CD14-positive monocyte (primary cell): ENCODE measurements at regions not wholly inside any gene's neighbourhood (a gene's known extent, or its start where the extent isn't known, plus 50 kb on each side); places are given as distances from the start of the nearest gene placed in this dataset.

Experiments
- DNase-seq, 3 donors: peaks; one replicate each; pipeline ENCODE4 v3.0.0-alpha.2; 2011 to 2022
- H2AFZ ChIP-seq: 2 replicates; pipeline ENCODE4 v1.6.0; 2012; ENCODE audit warnings: mild to moderate bottlenecking, low read depth, low read length, inconsistent platforms; ENCODE audit not compliant: insufficient read depth, poor library complexity, severe bottlenecking
- H3K27ac ChIP-seq, 2 donors: 1 replicate in 1 of 2; 2 replicates in 1 of 2; pipeline ENCODE4 v1.5.1; 2012 to 2013; ENCODE audit warnings: low read length in 2 of 2, control low read depth in 1 of 2, inconsistent platforms in 1 of 2, low read depth in 1 of 2, mild to moderate bottlenecking in 1 of 2
- H3K27me3 ChIP-seq, 2 donors: one replicate each; pipeline versions ENCODE4 v1.6.0 to v1.6.1; 2011 to 2013; ENCODE audit warnings: low read length in 2 of 2; ENCODE audit not compliant: control insufficient read depth in 2 of 2, insufficient read depth in 2 of 2
- H3K36me3 ChIP-seq, 2 donors: replicated peaks in 1 of 2; 1 replicate in 1 of 2; 2 replicates in 1 of 2; pipeline versions ENCODE4 v1.5.1 to v1.6.1; 2012 to 2013; ENCODE audit warnings: low read length in 2 of 2, control low read depth in 1 of 2, inconsistent platforms in 1 of 2, mild to moderate bottlenecking in 1 of 2; ENCODE audit not compliant: insufficient read depth in 2 of 2, control insufficient read depth in 1 of 2
- H3K4me1 ChIP-seq, 2 donors: 1 replicate in 1 of 2; 2 replicates in 1 of 2; pipeline versions ENCODE4 v1.5.1 to v1.6.1; 2012 to 2013; ENCODE audit warnings: low read length in 2 of 2, control low read depth in 1 of 2, inconsistent platforms in 1 of 2, mild to moderate bottlenecking in 1 of 2, moderate library complexity in 1 of 2; ENCODE audit not compliant: insufficient read depth in 2 of 2, control insufficient read depth in 1 of 2
- H3K4me2 ChIP-seq: replicated peaks from 2 replicates; pipeline ENCODE3; 2012; ENCODE audit warnings: low read length, moderate library complexity, mild to moderate bottlenecking; ENCODE audit not compliant: poor library complexity, severe bottlenecking; ENCODE audit errors: extremely low read depth
- H3K4me3 ChIP-seq, 3 experiments: fragments of 200-600 bp in 1 of 3; sonication (generic) in 1 of 3; replicated peaks in 1 of 3; 1 replicate in 2 of 3; 2 replicates in 1 of 3; pipeline ENCODE4 v1.5.1; 2011 to 2013; ENCODE audit warnings: low read length in 3 of 3, mild to moderate bottlenecking in 3 of 3, control low read depth in 2 of 3, low read depth in 2 of 3, inconsistent platforms in 1 of 3, moderate library complexity in 1 of 3
- H3K79me2 ChIP-seq: 2 replicates; pipeline ENCODE4 v1.6.0; 2012; ENCODE audit warnings: mild to moderate bottlenecking, control low read depth, inconsistent platforms, low read length, moderate library complexity; ENCODE audit not compliant: insufficient read depth
- H3K9ac ChIP-seq: 2 replicates; pipeline ENCODE4 v1.6.0; 2017; ENCODE audit warnings: low read length, mild to moderate bottlenecking; ENCODE audit not compliant: insufficient read depth, poor library complexity, severe bottlenecking
- H3K9me3 ChIP-seq, 2 donors: replicated peaks in 1 of 2; 1 replicate in 1 of 2; 2 replicates in 1 of 2; pipeline versions ENCODE4 v1.5.1 to v1.6.1; 2012 to 2013; ENCODE audit warnings: low read length in 2 of 2, control low read depth in 1 of 2; ENCODE audit not compliant: control insufficient read depth in 1 of 2, insufficient read depth in 1 of 2
- H4K20me1 ChIP-seq: 2 replicates; pipeline ENCODE4 v1.6.0; 2012; ENCODE audit warnings: mild to moderate bottlenecking, low read length, control low read depth, moderate library complexity; ENCODE audit not compliant: insufficient read depth
- H3K27ac Mint-ChIP-seq, 7 donors: one replicate each; pipeline ENCODE4 v1.8.0; 2020; ENCODE audit warnings: mild to moderate bottlenecking in 7 of 7, mixed read lengths in 7 of 7, moderate library complexity in 6 of 7, inconsistent platforms in 2 of 7
- H3K27me3 Mint-ChIP-seq, 3 donors: one replicate each; pipeline ENCODE4 v1.8.0; 2021 to 2022; ENCODE audit warnings: low read depth in 3 of 3, mild to moderate bottlenecking in 3 of 3, mixed read lengths in 3 of 3, moderate library complexity in 3 of 3, inconsistent platforms in 1 of 3
- H3K36me3 Mint-ChIP-seq, 2 donors: one replicate each; pipeline ENCODE4 v1.8.0; 2020; ENCODE audit warnings: mixed read lengths in 2 of 2, inconsistent platforms in 1 of 2, mild to moderate bottlenecking in 1 of 2
- H3K4me1 Mint-ChIP-seq: one replicate; pipeline ENCODE4 v1.8.0; 2020; ENCODE audit warnings: mild to moderate bottlenecking, mixed read lengths
- H3K4me3 Mint-ChIP-seq, 2 donors: one replicate each; pipeline ENCODE4 v1.8.0; 2020; ENCODE audit warnings: mild to moderate bottlenecking in 2 of 2, mixed read lengths in 2 of 2, moderate library complexity in 1 of 2
- H3K9me3 Mint-ChIP-seq, 7 donors: one replicate each; pipeline ENCODE4 v1.8.0; 2020 to 2022; ENCODE audit warnings: mixed read lengths in 7 of 7, mild to moderate bottlenecking in 6 of 7, moderate library complexity in 6 of 7, inconsistent platforms in 2 of 7
- WGBS: methylation state at CpG from one replicate; pipeline ENCODE4 v1.1.5; 2013; ENCODE audit warnings: missing lambda C conversion rate; ENCODE audit not compliant: insufficient coverage; 5-methylcytosine and 5-hydroxymethylcytosine counted together
- intact Hi-C, 2 donors: fragments of 100-400 bp; cut with micrococcal nuclease; formaldehyde crosslinking; loops; one replicate each; pipeline versions ENCODE4 v1.15.0 to v1.15.1; 2023
- TF ChIP-seq, protein P1 (sequence below): fragments of 200-600 bp; IDR thresholded peaks from one replicate; pipeline ENCODE4 v1.8.0; 2022; ENCODE audit warnings: antibody characterized with exemption, mild to moderate bottlenecking

DNA sequence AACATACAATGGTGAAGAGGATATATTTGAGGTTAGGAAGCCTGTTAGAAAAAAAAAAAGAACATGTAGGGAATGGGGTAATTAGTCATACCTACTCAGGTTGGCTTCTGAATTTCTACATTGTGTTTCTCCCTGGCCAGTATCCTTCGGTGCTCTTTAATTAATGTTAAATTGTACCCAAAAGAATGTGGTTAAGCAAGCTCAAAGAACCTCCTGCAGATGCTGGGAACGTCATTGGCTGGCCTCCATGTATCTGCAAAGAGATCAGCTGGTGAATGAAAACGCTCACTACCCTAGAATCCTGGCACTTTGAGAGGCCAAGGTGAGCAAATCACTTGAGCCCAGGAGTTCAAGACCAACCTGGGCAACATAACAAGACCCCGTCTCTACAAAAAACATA lies 942.3 kb upstream of the PRKX start:
- Mint-ChIP-seq H3K36me3 (no peaks in the 10 kb centered on the region), H3K4me1 (no peaks in the 10 kb centered on the region), H3K27me3 (peaks cover 0 to 1% (median 0%) of the 10 kb centered on the region in 3 donors), H3K4me3 (no peak overlapping the region), H3K9me3 (peaks cover 0 to 8% (median 2%) of the 10 kb centered on the region in 7 donors), H3K27ac (no peak overlapping the region)
- no peak for DNase-seq
- Histone ChIP-seq H3K79me2 (no peaks in the 10 kb centered on the region), H3K27ac (no peak overlapping the region), H3K4me3 (no peak overlapping the region), H3K9ac (no peak overlapping the region), H3K9me3 (no peaks in the 10 kb centered on the region), H3K4me1 (no peaks in the 10 kb centered on the region), H2AFZ (no peak overlapping the region), H3K27me3 (no peaks in the 10 kb centered on the region), H4K20me1 (no peaks in the 10 kb centered on the region), H3K4me2 (no peak overlapping the region), H3K36me3 (no peaks in the 10 kb centered on the region)
- WGBS = no CpG with 5 or more reads among the region's 4 CpGs
- intact Hi-C loops = no loop called here
- TF ChIP-seq, protein P1, sequence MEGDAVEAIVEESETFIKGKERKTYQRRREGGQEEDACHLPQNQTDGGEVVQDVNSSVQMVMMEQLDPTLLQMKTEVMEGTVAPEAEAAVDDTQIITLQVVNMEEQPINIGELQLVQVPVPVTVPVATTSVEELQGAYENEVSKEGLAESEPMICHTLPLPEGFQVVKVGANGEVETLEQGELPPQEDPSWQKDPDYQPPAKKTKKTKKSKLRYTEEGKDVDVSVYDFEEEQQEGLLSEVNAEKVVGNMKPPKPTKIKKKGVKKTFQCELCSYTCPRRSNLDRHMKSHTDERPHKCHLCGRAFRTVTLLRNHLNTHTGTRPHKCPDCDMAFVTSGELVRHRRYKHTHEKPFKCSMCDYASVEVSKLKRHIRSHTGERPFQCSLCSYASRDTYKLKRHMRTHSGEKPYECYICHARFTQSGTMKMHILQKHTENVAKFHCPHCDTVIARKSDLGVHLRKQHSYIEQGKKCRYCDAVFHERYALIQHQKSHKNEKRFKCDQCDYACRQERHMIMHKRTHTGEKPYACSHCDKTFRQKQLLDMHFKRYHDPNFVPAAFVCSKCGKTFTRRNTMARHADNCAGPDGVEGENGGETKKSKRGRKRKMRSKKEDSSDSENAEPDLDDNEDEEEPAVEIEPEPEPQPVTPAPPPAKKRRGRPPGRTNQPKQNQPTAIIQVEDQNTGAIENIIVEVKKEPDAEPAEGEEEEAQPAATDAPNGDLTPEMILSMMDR = no peak

DNA sequence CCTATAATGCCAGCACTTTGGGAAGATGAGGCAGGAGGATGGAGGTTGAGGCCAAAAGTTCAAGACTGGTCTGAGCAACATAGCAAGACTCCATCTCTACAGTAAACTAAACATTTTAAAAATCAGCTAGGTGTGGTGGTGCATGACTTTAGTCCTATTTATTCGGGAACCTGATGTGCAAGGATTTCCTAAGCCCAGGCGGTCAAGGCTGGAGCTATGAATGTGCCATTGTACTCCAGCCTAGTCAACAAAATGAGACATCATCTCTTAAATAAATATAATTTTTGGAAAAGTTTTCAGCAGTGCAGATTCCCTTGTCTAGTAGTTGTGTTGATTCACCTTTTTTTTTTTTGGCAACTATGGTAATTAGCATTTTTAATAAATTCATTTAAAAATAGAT lies 928.7 kb upstream of the PRKX start:
- H3K9me3 Mint-ChIP-seq = peaks cover 0 to 15% (median 3%) of the 10 kb centered on the region in 7 donors
- Histone ChIP-seq H3K4me2 (no peak overlapping the region), H3K27ac (no peak overlapping the region), H3K4me3 (no peak overlapping the region), H3K36me3 (no peaks in the 10 kb centered on the region), H3K9me3 (peaks cover 4 to 10% of the 10 kb centered on the region in 2 donors), H4K20me1 (no peaks in the 10 kb centered on the region), H2AFZ (no peak overlapping the region), H3K79me2 (no peaks in the 10 kb centered on the region), H3K9ac (no peak overlapping the region), H3K27me3 (no peaks in the 10 kb centered on the region), H3K4me1 (no peaks in the 10 kb centered on the region)
- no peak overlapping the region for H3K27ac Mint-ChIP-seq
- no peak for DNase-seq
- peaks cover 0 to 2% (median 0%) of the 10 kb centered on the region in 3 donors for H3K27me3 Mint-ChIP-seq
- intact Hi-C loops = no loop called here
- TF ChIP-seq, protein P1 = no peak
- no peaks in the 10 kb centered on the region for H3K36me3 Mint-ChIP-seq
- no CpG with 5 or more reads among the region's 2 CpGs for WGBS
- no peak overlapping the region for H3K4me3 Mint-ChIP-seq
- no peaks in the 10 kb centered on the region for H3K4me1 Mint-ChIP-seq
